RWPE2 (cell line): ENCODE measurements at regions not wholly inside any gene's neighbourhood (a gene's known extent, or its start where the extent isn't known, plus 50 kb on each side); places are given as distances from the start of the nearest gene placed in this dataset.

Source experiments
- ATAC-seq: fragments of 200-7000 bp; cut with Tn5 transposase; 3 replicates; pipeline ENCODE4 v1.9.1; 2021; ENCODE audit warnings: low read depth
- DNase-seq: peaks from one replicate; pipeline ENCODE4 v3.0.0-alpha.2; 2020; ENCODE audit warnings: low spot score
- H3K27ac ChIP-seq: fragments of 450-650 bp; 2 replicates; pipeline ENCODE4 v1.5.1; 2017; ENCODE audit warnings: mild to moderate bottlenecking; ENCODE audit not compliant: poor library complexity, severe bottlenecking
- H3K27me3 ChIP-seq: fragments of 250-450 bp; sonication (Bioruptor Pico); 2 replicates; pipeline ENCODE4 v1.5.1; 2021; ENCODE audit warnings: mild to moderate bottlenecking, moderate library complexity; ENCODE audit not compliant: insufficient read depth, poor library complexity, severe bottlenecking
- H3K36me3 ChIP-seq: fragments of 250-450 bp; sonication (Bioruptor Pico); 2 replicates; pipeline ENCODE4 v1.5.1; 2020; ENCODE audit warnings: low read depth, mild to moderate bottlenecking, moderate library complexity
- H3K4me1 ChIP-seq: fragments of 250-450 bp; sonication (Bioruptor Pico); 2 replicates; pipeline ENCODE4 v1.5.1; 2021; ENCODE audit warnings: mild to moderate bottlenecking, moderate library complexity; ENCODE audit not compliant: insufficient read depth, poor library complexity, severe bottlenecking
- H3K4me3 ChIP-seq: fragments of 250-450 bp; sonication (Bioruptor Pico); 2 replicates; pipeline ENCODE4 v1.5.1; 2021; ENCODE audit warnings: mild to moderate bottlenecking, moderate library complexity; ENCODE audit not compliant: severe bottlenecking
- H3K9me3 ChIP-seq: fragments of 250-450 bp; sonication (Bioruptor Pico); 2 replicates; pipeline ENCODE4 v1.5.1; 2021; ENCODE audit warnings: mild to moderate bottlenecking, moderate library complexity; ENCODE audit not compliant: severe bottlenecking
- TF ChIP-seq, protein P1 (sequence below): fragments of 450-650 bp; IDR thresholded peaks from one replicate; pipeline ENCODE4 v1.5.1; 2017; ENCODE audit warnings: mild to moderate bottlenecking, moderate library complexity; ENCODE audit not compliant: poor library complexity, severe bottlenecking

DNA sequence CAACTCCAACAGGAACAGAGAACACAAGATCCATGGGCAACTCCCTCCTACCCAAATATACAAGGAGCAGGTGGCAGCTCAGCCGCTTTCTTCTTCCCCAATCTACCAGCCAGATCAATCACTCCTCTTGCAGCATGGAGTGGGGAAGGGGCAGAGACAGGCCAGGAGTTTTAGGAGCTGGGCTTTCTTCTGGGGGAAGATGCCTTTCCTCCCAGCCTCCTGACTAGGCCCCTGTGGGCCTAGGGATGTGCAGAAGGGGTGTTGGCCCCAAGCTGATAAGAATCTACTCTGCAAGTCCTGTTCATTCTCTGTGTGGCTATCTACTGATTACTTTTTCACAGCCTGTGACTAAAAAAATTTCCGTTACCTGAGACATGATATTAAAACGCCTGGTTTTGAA, 189.0 kb downstream of the BCAS1 start:
- Histone ChIP-seq H3K4me3 (no peak overlapping the region), H3K4me1 (peaks cover 12% of the 10 kb centered on the region), H3K36me3 (no peaks in the 10 kb centered on the region), H3K27me3 (no peaks in the 10 kb centered on the region), H3K27ac (no peak overlapping the region), H3K9me3 (no peaks in the 10 kb centered on the region)
- ATAC-seq (no peak), DNase-seq (no peak)
- TF ChIP-seq, protein P1, sequence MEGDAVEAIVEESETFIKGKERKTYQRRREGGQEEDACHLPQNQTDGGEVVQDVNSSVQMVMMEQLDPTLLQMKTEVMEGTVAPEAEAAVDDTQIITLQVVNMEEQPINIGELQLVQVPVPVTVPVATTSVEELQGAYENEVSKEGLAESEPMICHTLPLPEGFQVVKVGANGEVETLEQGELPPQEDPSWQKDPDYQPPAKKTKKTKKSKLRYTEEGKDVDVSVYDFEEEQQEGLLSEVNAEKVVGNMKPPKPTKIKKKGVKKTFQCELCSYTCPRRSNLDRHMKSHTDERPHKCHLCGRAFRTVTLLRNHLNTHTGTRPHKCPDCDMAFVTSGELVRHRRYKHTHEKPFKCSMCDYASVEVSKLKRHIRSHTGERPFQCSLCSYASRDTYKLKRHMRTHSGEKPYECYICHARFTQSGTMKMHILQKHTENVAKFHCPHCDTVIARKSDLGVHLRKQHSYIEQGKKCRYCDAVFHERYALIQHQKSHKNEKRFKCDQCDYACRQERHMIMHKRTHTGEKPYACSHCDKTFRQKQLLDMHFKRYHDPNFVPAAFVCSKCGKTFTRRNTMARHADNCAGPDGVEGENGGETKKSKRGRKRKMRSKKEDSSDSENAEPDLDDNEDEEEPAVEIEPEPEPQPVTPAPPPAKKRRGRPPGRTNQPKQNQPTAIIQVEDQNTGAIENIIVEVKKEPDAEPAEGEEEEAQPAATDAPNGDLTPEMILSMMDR, result no peak

- H3K9me3 ChIP-seq, result no peaks in the 10 kb centered on the region
- no peak for DNase-seq
- H3K27ac ChIP-seq, result no peak overlapping the region
- ATAC-seq, result no peak
- TF ChIP-seq, protein P1, result no peak
- H3K4me3 ChIP-seq, result no peak overlapping the region
- no peaks in the 10 kb centered on the region for H3K27me3 ChIP-seq
- H3K4me1 ChIP-seq, result peaks cover 12% of the 10 kb centered on the region
- no peaks in the 10 kb centered on the region for H3K36me3 ChIP-seq
These were observed 190.2 kb downstream of the BCAS1 start for GRCh38 chr20:53880108-53880641.

DNA sequence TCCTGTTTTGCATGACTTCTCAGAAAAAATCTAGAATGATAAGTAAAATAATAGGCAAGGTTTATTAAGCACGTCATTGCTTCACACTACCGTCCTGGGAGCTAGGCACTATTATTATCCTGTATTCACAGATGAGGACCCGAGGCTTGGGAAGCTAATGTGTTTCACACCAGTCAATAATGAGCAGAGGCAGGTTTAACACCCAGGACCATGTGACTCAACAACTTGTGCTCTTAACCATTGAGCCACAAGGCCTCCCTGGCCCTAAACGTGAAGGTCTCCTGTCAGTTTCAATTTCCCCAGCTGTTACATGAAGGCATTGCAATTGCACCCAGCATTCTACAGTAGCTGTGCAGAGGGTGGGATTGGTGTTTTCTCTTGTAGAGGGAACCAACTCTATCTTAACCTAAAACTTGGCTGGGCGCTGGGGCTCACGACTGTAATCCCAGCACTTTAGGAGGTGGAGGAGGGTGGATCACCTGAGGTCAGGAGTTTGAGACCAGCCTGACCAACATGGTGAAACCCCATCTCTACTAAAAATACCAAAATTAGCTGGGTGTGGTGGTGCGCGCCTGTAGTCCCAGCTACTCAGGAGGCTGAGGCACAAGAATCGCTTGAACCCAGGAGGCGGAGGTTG, 191.2 kb downstream of the BCAS1 start:
- H3K4me1 ChIP-seq, result peaks cover 6% of the 10 kb centered on the region
- DNase-seq (no peak), ATAC-seq (no peak)
- H3K9me3 ChIP-seq, result no peaks in the 10 kb centered on the region
- TF ChIP-seq, protein P1, result no peak
- H3K36me3 ChIP-seq, result no peaks in the 10 kb centered on the region
- H3K4me3 ChIP-seq, result no peak overlapping the region
- no peaks in the 10 kb centered on the region for H3K27me3 ChIP-seq
- H3K27ac ChIP-seq, result no peak overlapping the region

DNA sequence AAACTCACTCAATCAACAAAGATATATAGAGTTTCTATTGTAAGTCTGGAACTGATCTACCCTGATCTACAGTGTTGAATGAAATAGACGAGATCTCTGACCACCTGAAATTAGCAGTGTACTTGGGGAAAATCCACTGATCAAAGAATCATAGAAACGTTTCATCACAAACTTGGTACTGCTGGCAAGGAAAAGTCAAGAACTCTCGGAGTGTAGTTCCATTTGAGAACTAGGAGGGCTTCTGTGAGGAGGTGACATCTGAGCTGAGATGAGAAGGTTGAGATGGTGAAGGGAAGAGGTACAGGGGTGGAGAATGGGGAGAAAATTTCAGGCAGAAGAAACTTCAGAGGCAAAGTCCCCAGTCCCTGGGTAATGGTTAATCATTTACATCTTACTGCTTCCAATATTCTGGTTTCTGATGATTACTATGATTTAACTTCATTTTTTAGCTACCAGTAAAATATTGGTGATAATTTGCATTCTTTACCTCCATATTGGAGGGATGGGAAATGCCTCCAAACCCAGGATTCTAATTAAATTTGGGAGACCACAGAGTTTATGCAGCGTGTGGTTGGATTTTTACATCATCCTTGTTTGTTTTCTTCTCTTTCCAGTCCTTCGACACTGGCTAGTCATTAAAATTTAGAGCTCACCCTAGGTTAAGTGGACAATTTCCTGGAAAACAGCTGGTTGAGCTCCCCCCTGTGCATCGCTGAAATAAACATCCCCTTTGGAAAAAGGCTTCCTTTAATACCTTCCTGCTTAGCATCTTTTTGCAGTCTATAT, 191.9 kb downstream of the BCAS1 start:
- Histone ChIP-seq H3K9me3 (no peaks in the 10 kb centered on the region), H3K4me3 (no peak overlapping the region), H3K36me3 (no peaks in the 10 kb centered on the region), H3K4me1 (peaks cover 5% of the 10 kb centered on the region), H3K27ac (no peak overlapping the region), H3K27me3 (no peaks in the 10 kb centered on the region)
- TF ChIP-seq, protein P1, result no peak
- no peak for ATAC-seq
- DNase-seq, result no peak
